Liver (tissue), 7 donors: ENCODE measurements at regions not wholly inside any gene's neighbourhood (a gene's known extent, or its start where the extent isn't known, plus 50 kb on each side); places are given as distances from the start of the nearest gene placed in this dataset.

ENCODE experiments used
- DNase-seq: peaks from one replicate; pipeline ENCODE4 v3.0.0-alpha.2; 2017; ENCODE audit warnings: low spot score
- H3K27ac ChIP-seq, 2 donors: one replicate each; pipeline ENCODE4 v1.7.0; 2013; ENCODE audit warnings: inconsistent platforms in 2 of 2, low read length in 2 of 2, control low read depth in 1 of 2, low read depth in 1 of 2, mild to moderate bottlenecking in 1 of 2
- H3K27me3 ChIP-seq, 4 donors: one replicate each; pipeline versions ENCODE4 v1.6.1 to v1.7.0; 2013; ENCODE audit warnings: low read length in 3 of 4, inconsistent platforms in 1 of 4, mild to moderate bottlenecking in 1 of 4, moderate library complexity in 1 of 4; ENCODE audit not compliant: control insufficient read depth in 4 of 4, insufficient read depth in 4 of 4
- H3K36me3 ChIP-seq, 4 donors: one replicate each; pipeline versions ENCODE4 v1.6.1 to v1.7.0; 2013; ENCODE audit warnings: low read length in 3 of 4, mild to moderate bottlenecking in 3 of 4, low read depth in 1 of 4, moderate library complexity in 1 of 4; ENCODE audit not compliant: control insufficient read depth in 4 of 4, insufficient read depth in 3 of 4
- H3K4me1 ChIP-seq, 4 donors: one replicate each; pipeline versions ENCODE4 v1.6.1 to v1.7.0; 2013; ENCODE audit warnings: low read length in 3 of 4, mild to moderate bottlenecking in 3 of 4, moderate library complexity in 1 of 4; ENCODE audit not compliant: control insufficient read depth in 4 of 4, insufficient read depth in 4 of 4
- H3K4me3 ChIP-seq, 3 donors: one replicate each; pipeline versions ENCODE4 v1.6.1 to v1.7.0; 2013; ENCODE audit warnings: low read length in 3 of 3, control low read depth in 1 of 3, low read depth in 1 of 3, mild to moderate bottlenecking in 1 of 3
- H3K9ac ChIP-seq, 2 donors: one replicate each; pipeline ENCODE4 v1.7.0; 2013; ENCODE audit warnings: low read length in 2 of 2, mild to moderate bottlenecking in 2 of 2, moderate library complexity in 2 of 2, control low read depth in 1 of 2, low read depth in 1 of 2
- H3K9me3 ChIP-seq, 4 donors: one replicate each; pipeline versions ENCODE4 v1.6.1 to v1.7.0; 2013; ENCODE audit warnings: low read length in 3 of 4; ENCODE audit not compliant: control insufficient read depth in 4 of 4
- EGR1 ChIP-seq, 2 donors: IDR thresholded peaks; 2 replicates each; pipeline ENCODE4 v1.6.1; 2016 to 2018; ENCODE audit warnings: antibody characterized with exemption in 2 of 2, low read depth in 2 of 2
- FOXA2 ChIP-seq: IDR thresholded peaks from 2 replicates; pipeline ENCODE4 v1.6.1; 2016; ENCODE audit warnings: antibody characterized with exemption
- GABPA ChIP-seq, 2 donors: IDR thresholded peaks in 1 of 2; conservative IDR thresholded peaks in 1 of 2; 2 replicates each; pipeline ENCODE4 v1.6.1; 2016; ENCODE audit warnings: antibody characterized with exemption in 2 of 2, mild to moderate bottlenecking in 1 of 2, moderate library complexity in 1 of 2
- HNF4A ChIP-seq, 2 donors: conservative IDR thresholded peaks; 2 replicates each; pipeline ENCODE4 v1.6.1; 2016; ENCODE audit warnings: antibody characterized with exemption in 2 of 2, mild to moderate bottlenecking in 2 of 2
- HNF4G ChIP-seq: IDR thresholded peaks from 2 replicates; pipeline ENCODE4 v1.6.1; 2016; ENCODE audit warnings: antibody characterized with exemption
- JUND ChIP-seq, 2 donors: IDR thresholded peaks; 2 replicates each; pipeline ENCODE4 v1.6.1; 2016; ENCODE audit warnings: antibody characterized with exemption in 2 of 2
- NR2F2 ChIP-seq: IDR thresholded peaks from 2 replicates; pipeline ENCODE4 v1.6.1; 2016; ENCODE audit warnings: antibody characterized with exemption
- RAD21 ChIP-seq, 2 donors: IDR thresholded peaks; 2 replicates each; pipeline ENCODE4 v1.6.1; 2016; ENCODE audit warnings: antibody characterized with exemption in 2 of 2, mild to moderate bottlenecking in 2 of 2
- RXRA ChIP-seq, 2 donors: IDR thresholded peaks; 2 replicates each; pipeline ENCODE4 v1.6.1; 2017 to 2018; ENCODE audit warnings: antibody characterized with exemption in 2 of 2, mild to moderate bottlenecking in 1 of 2
- YY1 ChIP-seq: IDR thresholded peaks from 2 replicates; pipeline ENCODE4 v1.6.1; 2016; ENCODE audit warnings: antibody characterized with exemption, mild to moderate bottlenecking
- WGBS: extraction: QIAGEN DNeasy Blood & Tissue Kit; methylation state at CpG from one replicate; pipeline ENCODE4 v1.1.7; 2013; 5-methylcytosine and 5-hydroxymethylcytosine counted together
- TF ChIP-seq, protein P1 (sequence below): IDR thresholded peaks from 2 replicates; pipeline ENCODE4 v1.6.1; 2016; ENCODE audit warnings: antibody characterized with exemption
- TF ChIP-seq, protein P2 (sequence below): IDR thresholded peaks from 2 replicates; pipeline ENCODE4 v1.6.1; 2016; ENCODE audit warnings: antibody characterized with exemption
- TF ChIP-seq, protein P3 (sequence below): IDR thresholded peaks from 2 replicates; pipeline ENCODE4 v1.6.1; 2016; ENCODE audit warnings: antibody characterized with exemption, mild to moderate bottlenecking
- TF ChIP-seq, protein P4 (sequence below): IDR thresholded peaks from 2 replicates; pipeline ENCODE4 v1.6.1; 2016; ENCODE audit warnings: antibody characterized with exemption
- donor health status: healthy.
- donor health status: healthy.
- donor health status: healthy.
- donor health status: healthy.

DNA sequence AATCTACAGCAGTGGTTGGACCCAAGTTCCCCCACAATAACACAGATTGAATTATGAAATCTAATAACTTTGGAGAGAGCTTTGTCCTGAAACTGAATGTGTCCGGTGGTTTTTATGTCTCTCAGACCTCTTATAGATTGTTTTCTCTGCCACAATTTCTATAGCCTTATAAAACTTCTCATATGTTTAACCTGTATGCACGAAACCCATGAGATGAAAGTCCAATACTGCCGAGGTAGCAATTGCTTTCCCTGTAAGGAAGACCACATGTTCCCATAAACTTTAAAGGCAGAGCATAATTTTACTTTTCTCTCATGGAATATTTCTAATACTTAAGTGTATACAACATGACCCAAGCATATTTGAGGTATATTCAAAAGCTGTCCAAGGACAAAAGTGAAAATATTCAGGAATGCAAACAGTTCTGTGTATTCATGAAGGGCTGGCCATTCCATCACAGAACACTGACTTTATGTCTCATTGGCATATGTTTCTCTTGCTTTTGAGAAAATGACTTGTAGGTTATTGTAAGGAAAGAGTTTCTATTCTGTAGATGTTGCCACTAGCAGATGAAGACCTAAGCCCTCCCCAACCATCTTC lies 94.4 kb upstream of the TLE4 start:
- Histone ChIP-seq H3K9ac (no peak overlapping the region), H3K27ac (no peak overlapping the region), H3K27me3 (peaks cover 0 to 2% (median 0%) of the 10 kb centered on the region in 4 donors), H3K9me3 (no peaks in the 10 kb centered on the region), H3K4me3 (no peak overlapping the region), H3K4me1 (no peaks in the 10 kb centered on the region), H3K36me3 (no peaks in the 10 kb centered on the region)
- WGBS = 71% methylated on average over 3 of the region's 3 CpGs
- TF ChIP-seq EGR1 (IDR thresholded peaks at IDR 0.05; ENCODE audit: low read depth in 2 of 2) = no peak
- TF ChIP-seq JUND (IDR thresholded peaks at IDR 0.05) = no peak
- no peak for TF ChIP-seq HNF4G
- TF ChIP-seq, protein P1, sequence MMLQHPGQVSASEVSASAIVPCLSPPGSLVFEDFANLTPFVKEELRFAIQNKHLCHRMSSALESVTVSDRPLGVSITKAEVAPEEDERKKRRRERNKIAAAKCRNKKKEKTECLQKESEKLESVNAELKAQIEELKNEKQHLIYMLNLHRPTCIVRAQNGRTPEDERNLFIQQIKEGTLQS = no peak
- TF ChIP-seq RAD21 (IDR thresholded peaks at IDR 0.05) = no peak
- no peak for TF ChIP-seq FOXA2
- no peak for TF ChIP-seq RXRA (IDR thresholded peaks at IDR 0.05)
- TF ChIP-seq, protein P2, sequence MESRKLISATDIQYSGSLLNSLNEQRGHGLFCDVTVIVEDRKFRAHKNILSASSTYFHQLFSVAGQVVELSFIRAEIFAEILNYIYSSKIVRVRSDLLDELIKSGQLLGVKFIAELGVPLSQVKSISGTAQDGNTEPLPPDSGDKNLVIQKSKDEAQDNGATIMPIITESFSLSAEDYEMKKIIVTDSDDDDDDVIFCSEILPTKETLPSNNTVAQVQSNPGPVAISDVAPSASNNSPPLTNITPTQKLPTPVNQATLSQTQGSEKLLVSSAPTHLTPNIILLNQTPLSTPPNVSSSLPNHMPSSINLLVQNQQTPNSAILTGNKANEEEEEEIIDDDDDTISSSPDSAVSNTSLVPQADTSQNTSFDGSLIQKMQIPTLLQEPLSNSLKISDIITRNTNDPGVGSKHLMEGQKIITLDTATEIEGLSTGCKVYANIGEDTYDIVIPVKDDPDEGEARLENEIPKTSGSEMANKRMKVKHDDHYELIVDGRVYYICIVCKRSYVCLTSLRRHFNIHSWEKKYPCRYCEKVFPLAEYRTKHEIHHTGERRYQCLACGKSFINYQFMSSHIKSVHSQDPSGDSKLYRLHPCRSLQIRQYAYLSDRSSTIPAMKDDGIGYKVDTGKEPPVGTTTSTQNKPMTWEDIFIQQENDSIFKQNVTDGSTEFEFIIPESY = no peak
- no peak for TF ChIP-seq YY1
- TF ChIP-seq HNF4A (conservative IDR thresholded peaks at IDR 0.05) = no peak
- no peak for DNase-seq

DNA sequence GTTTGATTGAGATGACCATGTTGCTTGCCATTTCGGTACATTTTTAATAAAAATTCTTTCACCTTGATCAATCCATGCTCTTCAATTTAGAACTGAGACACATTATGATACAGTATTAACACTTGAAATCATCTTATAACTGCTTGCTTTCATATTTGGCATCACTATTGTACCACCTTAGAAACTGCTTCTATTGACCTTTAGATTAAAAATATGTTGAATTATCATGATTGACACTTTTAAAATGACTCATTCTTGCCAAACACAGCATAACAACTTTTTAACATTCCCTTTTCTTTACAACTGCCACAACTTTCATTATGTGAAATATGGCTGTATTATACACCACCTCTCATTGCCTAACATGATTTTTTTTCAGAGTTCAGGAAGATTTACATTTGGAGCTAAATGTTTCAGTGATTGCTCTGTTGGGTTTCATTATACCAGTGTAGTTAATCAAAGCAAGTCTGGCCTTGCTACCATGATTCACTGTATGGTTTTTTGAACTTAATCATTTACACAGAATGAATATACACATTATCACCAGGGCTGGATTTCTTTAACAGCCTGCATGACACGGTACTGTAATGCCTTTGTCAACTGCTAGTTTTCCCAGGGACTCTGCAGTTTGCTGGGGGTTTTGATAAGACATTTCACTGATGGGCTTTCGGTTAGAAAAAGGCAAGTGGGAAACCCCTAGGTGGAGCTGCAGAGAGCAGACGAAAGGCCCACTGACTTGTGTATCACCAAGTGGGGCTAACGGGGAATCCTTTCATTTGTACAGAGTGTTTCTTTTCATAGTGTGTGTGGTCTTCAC lies 93.6 kb upstream of the TLE4 start:
- Histone ChIP-seq H3K27ac (no peak overlapping the region), H3K4me1 (no peaks in the 10 kb centered on the region), H3K4me3 (no peak overlapping the region), H3K9ac (no peak overlapping the region), H3K27me3 (peaks cover 0 to 2% (median 0%) of the 10 kb centered on the region in 4 donors), H3K9me3 (no peaks in the 10 kb centered on the region), H3K36me3 (no peaks in the 10 kb centered on the region)
- 54% methylated on average over 5 of the region's 5 CpGs for WGBS
- TF ChIP-seq, protein P1 = no peak
- TF ChIP-seq NR2F2 = no peak
- TF ChIP-seq, protein P3, sequence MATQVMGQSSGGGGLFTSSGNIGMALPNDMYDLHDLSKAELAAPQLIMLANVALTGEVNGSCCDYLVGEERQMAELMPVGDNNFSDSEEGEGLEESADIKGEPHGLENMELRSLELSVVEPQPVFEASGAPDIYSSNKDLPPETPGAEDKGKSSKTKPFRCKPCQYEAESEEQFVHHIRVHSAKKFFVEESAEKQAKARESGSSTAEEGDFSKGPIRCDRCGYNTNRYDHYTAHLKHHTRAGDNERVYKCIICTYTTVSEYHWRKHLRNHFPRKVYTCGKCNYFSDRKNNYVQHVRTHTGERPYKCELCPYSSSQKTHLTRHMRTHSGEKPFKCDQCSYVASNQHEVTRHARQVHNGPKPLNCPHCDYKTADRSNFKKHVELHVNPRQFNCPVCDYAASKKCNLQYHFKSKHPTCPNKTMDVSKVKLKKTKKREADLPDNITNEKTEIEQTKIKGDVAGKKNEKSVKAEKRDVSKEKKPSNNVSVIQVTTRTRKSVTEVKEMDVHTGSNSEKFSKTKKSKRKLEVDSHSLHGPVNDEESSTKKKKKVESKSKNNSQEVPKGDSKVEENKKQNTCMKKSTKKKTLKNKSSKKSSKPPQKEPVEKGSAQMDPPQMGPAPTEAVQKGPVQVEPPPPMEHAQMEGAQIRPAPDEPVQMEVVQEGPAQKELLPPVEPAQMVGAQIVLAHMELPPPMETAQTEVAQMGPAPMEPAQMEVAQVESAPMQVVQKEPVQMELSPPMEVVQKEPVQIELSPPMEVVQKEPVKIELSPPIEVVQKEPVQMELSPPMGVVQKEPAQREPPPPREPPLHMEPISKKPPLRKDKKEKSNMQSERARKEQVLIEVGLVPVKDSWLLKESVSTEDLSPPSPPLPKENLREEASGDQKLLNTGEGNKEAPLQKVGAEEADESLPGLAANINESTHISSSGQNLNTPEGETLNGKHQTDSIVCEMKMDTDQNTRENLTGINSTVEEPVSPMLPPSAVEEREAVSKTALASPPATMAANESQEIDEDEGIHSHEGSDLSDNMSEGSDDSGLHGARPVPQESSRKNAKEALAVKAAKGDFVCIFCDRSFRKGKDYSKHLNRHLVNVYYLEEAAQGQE = no peak
- TF ChIP-seq RAD21 (IDR thresholded peaks at IDR 0.05) = peak; percentile 27 to 47
- no peak for TF ChIP-seq GABPA (IDR thresholded peaks at IDR 0.05 in 1 of 2, conservative IDR thresholded peaks at IDR 0.05 in 1 of 2)
- TF ChIP-seq, protein P4, sequence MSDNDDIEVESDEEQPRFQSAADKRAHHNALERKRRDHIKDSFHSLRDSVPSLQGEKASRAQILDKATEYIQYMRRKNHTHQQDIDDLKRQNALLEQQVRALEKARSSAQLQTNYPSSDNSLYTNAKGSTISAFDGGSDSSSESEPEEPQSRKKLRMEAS = no peak
- no peak for DNase-seq
